HEK293 (cell line): ENCODE measurements at regions not wholly inside any gene's neighbourhood (a gene's known extent, or its start where the extent isn't known, plus 50 kb on each side); places are given as distances from the start of the nearest gene placed in this dataset.

Source experiments
- CTCF ChIA-PET: fragments of 350-600 bp; formaldehyde crosslinking; extraction: SDS; loops from one replicate; lab custom pipeline; 2021; ENCODE audit warnings: antibody characterized with exemption; lab: Yijun Ruan, JAX
- POLR2A ChIA-PET: fragments of 300-600 bp; formaldehyde crosslinking; extraction: SDS; loops from one replicate; lab custom pipeline; 2020; ENCODE audit warnings: antibody characterized with exemption, inconsistent platforms; lab: Yijun Ruan, JAX
- H3K27ac ChIP-seq: fragments of 200-500 bp; sonication (Bioruptor generic); 2 replicates; pipeline ENCODE4 v1.5.1; 2014; ENCODE audit warnings: low read depth, low read length, control low read depth, inconsistent platforms; ENCODE audit errors: extremely low read depth
- H3K36me3 ChIP-seq, 2 experiments: fragments of 200-500 bp in 1 of 2; sonication (Bioruptor generic) in 1 of 2; 1 replicate in 1 of 2; 2 replicates in 1 of 2; pipeline ENCODE4 v1.5.1; 2014 to 2017; ENCODE audit warnings: inconsistent platforms in 2 of 2, low read length in 2 of 2; ENCODE audit not compliant: control insufficient read depth in 2 of 2, insufficient read depth in 1 of 2
- H3K4me1 ChIP-seq: fragments of 200-500 bp; sonication (Bioruptor generic); 2 replicates; pipeline ENCODE4 v1.5.1; 2014; ENCODE audit warnings: mild to moderate bottlenecking, low read length, inconsistent platforms; ENCODE audit not compliant: control insufficient read depth, insufficient read depth
- H3K4me3 ChIP-seq: 2 replicates; pipeline ENCODE4 v1.5.1; 2011; ENCODE audit warnings: low read depth, mild to moderate bottlenecking, control low read depth, low read length, moderate library complexity
- H3K9me3 ChIP-seq: fragments of 200-500 bp; sonication (Bioruptor generic); 2 replicates; pipeline ENCODE4 v1.5.1; 2014; ENCODE audit warnings: low read depth, low read length, inconsistent platforms; ENCODE audit not compliant: control insufficient read depth, insufficient read depth
- EGR2 ChIP-seq: fragments of 450-650 bp; formaldehyde crosslinking; IDR thresholded peaks from 2 replicates; pipeline ENCODE4 v1.5.1; 2016; ENCODE audit warnings: low read depth, missing biosample characterization, missing genetic modification characterization
- HOXC10 ChIP-seq: sonication (generic); formaldehyde crosslinking; IDR thresholded peaks from 2 replicates; pipeline ENCODE4 v1.8.1; 2023; ENCODE audit warnings: mild to moderate bottlenecking, missing genetic modification reagents
- OVOL3 ChIP-seq: fragments of 450-650 bp; formaldehyde crosslinking; IDR thresholded peaks from 2 replicates; pipeline ENCODE4 v1.5.1; 2016; ENCODE audit warnings: missing biosample characterization, missing genetic modification characterization
- RBAK ChIP-seq: fragments of 450-650 bp; formaldehyde crosslinking; IDR thresholded peaks from 2 replicates; pipeline ENCODE4 v1.5.1; 2016; ENCODE audit warnings: missing biosample characterization, missing genetic modification characterization
- SETDB1 ChIP-seq: IDR thresholded peaks from one replicate; pipeline ENCODE4 v1.6.1; 2017; ENCODE audit warnings: mild to moderate bottlenecking, low read length, moderate library complexity, mixed read lengths; ENCODE audit not compliant: insufficient read length
- SP2 ChIP-seq: fragments of 450-650 bp; formaldehyde crosslinking; IDR thresholded peaks from 2 replicates; pipeline ENCODE4 v1.5.1; 2016; ENCODE audit warnings: missing biosample characterization, missing genetic modification characterization
- ZEB2 ChIP-seq: fragments of 450-650 bp; formaldehyde crosslinking; IDR thresholded peaks from 2 replicates; pipeline ENCODE4 v1.5.1; 2016; ENCODE audit warnings: missing biosample characterization, missing genetic modification characterization
- ZFHX2 ChIP-seq: fragments of 450-650 bp; formaldehyde crosslinking; conservative IDR thresholded peaks from 2 replicates; pipeline ENCODE4 v1.5.1; 2016; ENCODE audit warnings: missing biosample characterization, missing genetic modification characterization
- ZNF16 ChIP-seq: fragments of 450-650 bp; formaldehyde crosslinking; IDR thresholded peaks from 2 replicates; pipeline ENCODE4 v1.5.1; 2016; ENCODE audit warnings: low read depth, missing biosample characterization, missing genetic modification characterization
- ZNF266 ChIP-seq: fragments of 450-650 bp; formaldehyde crosslinking; IDR thresholded peaks from 2 replicates; pipeline ENCODE4 v1.5.1; 2016; ENCODE audit warnings: missing biosample characterization, missing genetic modification characterization, low read depth
- ZNF274 ChIP-seq, 2 experiments: fragments of 200-500 bp in 1 of 2; fragments of 450-650 bp in 1 of 2; sonication (Bioruptor generic) in 1 of 2; formaldehyde crosslinking in 1 of 2; IDR thresholded peaks; 2 replicates each; pipeline versions ENCODE4 v1.5.1 to v1.6.1; 2014 to 2016; ENCODE audit warnings: borderline replicate concordance in 1 of 2, inconsistent platforms in 1 of 2, low read length in 1 of 2, missing biosample characterization in 1 of 2, missing genetic modification characterization in 1 of 2
- ZNF529 ChIP-seq: fragments of 450-650 bp; formaldehyde crosslinking; IDR thresholded peaks from 2 replicates; pipeline ENCODE4 v1.5.1; 2017; ENCODE audit warnings: missing genetic modification characterization, missing biosample characterization; ENCODE audit not compliant: insufficient replicate concordance
- ZNF549 ChIP-seq: fragments of 450-650 bp; IDR thresholded peaks from 2 replicates; pipeline ENCODE4 v1.5.1; 2018; ENCODE audit warnings: missing biosample characterization, missing genetic modification characterization, mild to moderate bottlenecking, inconsistent platforms, moderate library complexity
- ZNF626 ChIP-seq: fragments of 450-650 bp; sonication (Bioruptor Pico); formaldehyde crosslinking; IDR thresholded peaks from 2 replicates; pipeline ENCODE4 v1.5.1; 2018; ENCODE audit warnings: missing biosample characterization, missing genetic modification characterization, inconsistent platforms
- ZNF654 ChIP-seq: fragments of 450-650 bp; formaldehyde crosslinking; IDR thresholded peaks from 2 replicates; pipeline ENCODE4 v1.5.1; 2016; ENCODE audit warnings: low read depth, missing biosample characterization, missing genetic modification characterization
- ZNF670 ChIP-seq: fragments of 450-650 bp; formaldehyde crosslinking; IDR thresholded peaks from 2 replicates; pipeline ENCODE4 v1.5.1; 2016; ENCODE audit warnings: missing biosample characterization, missing genetic modification characterization, low read depth
- ZNF776 ChIP-seq: fragments of 450-650 bp; formaldehyde crosslinking; IDR thresholded peaks from 2 replicates; pipeline ENCODE4 v1.5.0; 2017; ENCODE audit warnings: missing biosample characterization, missing genetic modification characterization, borderline replicate concordance
- ZNF785 ChIP-seq: fragments of 450-650 bp; formaldehyde crosslinking; IDR thresholded peaks from 2 replicates; pipeline ENCODE4 v1.5.1; 2016; ENCODE audit warnings: missing biosample characterization, missing genetic modification characterization
- ZSCAN16 ChIP-seq: fragments of 450-650 bp; formaldehyde crosslinking; IDR thresholded peaks from 2 replicates; pipeline ENCODE4 v1.5.1; 2016; ENCODE audit warnings: missing biosample characterization, missing genetic modification characterization
- ZSCAN23 ChIP-seq: fragments of 450-650 bp; formaldehyde crosslinking; IDR thresholded peaks from 2 replicates; pipeline ENCODE4 v1.5.1; 2016; ENCODE audit warnings: missing biosample characterization, missing genetic modification characterization
- TF ChIP-seq, protein P1 (sequence below): fragments of 450-650 bp; formaldehyde crosslinking; IDR thresholded peaks from 2 replicates; pipeline ENCODE4 v1.5.1; 2017; ENCODE audit warnings: missing biosample characterization, missing genetic modification characterization
- TF ChIP-seq, protein P2 (sequence below): IDR thresholded peaks from 2 replicates; pipeline ENCODE4 v1.6.1; 2011; ENCODE audit warnings: mild to moderate bottlenecking, low read depth, low read length, borderline replicate concordance
- TF ChIP-seq, protein P3 (sequence below): fragments of 450-650 bp; formaldehyde crosslinking; IDR thresholded peaks from 2 replicates; pipeline ENCODE4 v1.5.1; 2017; ENCODE audit warnings: missing biosample characterization, mild to moderate bottlenecking, missing genetic modification characterization, moderate library complexity

DNA sequence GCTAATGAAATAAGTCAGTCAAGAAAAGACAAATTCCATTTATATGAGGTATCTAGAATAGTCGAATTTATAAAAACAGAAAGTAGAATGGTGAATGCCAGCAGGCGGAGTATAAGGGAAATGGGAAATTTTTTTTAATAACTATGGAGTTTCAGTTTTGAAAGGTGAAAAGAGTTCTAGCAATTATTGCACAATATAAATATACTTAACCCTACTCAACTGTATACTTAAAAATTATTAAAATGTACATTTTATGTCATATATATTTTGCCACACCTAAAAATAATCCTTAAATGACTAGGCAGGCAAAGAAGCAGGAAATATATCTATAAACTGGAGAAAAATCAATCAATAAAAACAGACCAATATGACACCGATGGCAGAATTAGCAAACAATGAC lies 196.5 kb upstream of the UBASH3B start:
- H3K4me1 ChIP-seq, result no peaks in the 10 kb centered on the region
- no peak overlapping the region for H3K4me3 ChIP-seq
- no peak overlapping the region for H3K27ac ChIP-seq
- TF ChIP-seq RBAK (tag by site-specific recombination), result no peak
- peak; percentile 55 for TF ChIP-seq SETDB1
- TF ChIP-seq ZNF529 (tag by site-specific recombination), result no peak
- TF ChIP-seq ZSCAN23 (tag by site-specific recombination), result no peak
- no peak for TF ChIP-seq ZNF670 (tag by site-specific recombination)
- no peak for TF ChIP-seq ZNF274 (IDR thresholded peaks at IDR 0.05; ENCODE audit: low read length)
- no peak for TF ChIP-seq ZNF274 (tag by site-specific recombination; IDR thresholded peaks at IDR 0.05; ENCODE audit: borderline replicate concordance)
- H3K36me3 ChIP-seq, result no peaks in the 10 kb centered on the region
- H3K9me3 ChIP-seq, result no peaks in the 10 kb centered on the region
- ChIA-PET CTCF (no interaction called here), POLR2A (no interaction called here)

DNA sequence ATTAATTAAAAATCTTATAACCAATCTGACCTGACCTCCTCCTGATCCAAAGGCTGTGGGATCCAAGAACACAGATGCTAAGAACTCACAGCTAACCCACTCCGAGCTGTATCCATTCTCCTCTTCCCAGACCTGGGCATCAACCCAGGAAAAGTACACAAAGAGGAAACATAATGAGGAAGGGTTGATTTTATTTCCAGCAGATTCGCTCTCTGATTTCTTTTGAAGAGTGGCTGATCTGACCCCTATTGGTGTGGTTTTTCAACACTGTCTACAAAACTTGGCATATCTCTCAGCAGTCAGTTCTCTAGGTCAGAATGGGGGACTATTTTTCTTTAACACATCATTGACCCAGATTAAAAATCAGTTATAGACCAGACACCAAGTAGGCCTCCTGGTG lies 201.9 kb upstream of the UBASH3B start:
- H3K36me3 ChIP-seq, result no peaks in the 10 kb centered on the region
- H3K4me1 ChIP-seq, result no peaks in the 10 kb centered on the region
- no peak overlapping the region for H3K4me3 ChIP-seq
- CTCF ChIA-PET, result no interaction called here
- H3K27ac ChIP-seq, result no peak overlapping the region
- POLR2A ChIA-PET, result no interaction called here
- no peaks in the 10 kb centered on the region for H3K9me3 ChIP-seq
- TF ChIP-seq ZNF266 (tag by site-specific recombination), result no peak
- TF ChIP-seq ZEB2 (tag by site-specific recombination), result no peak
- no peak for TF ChIP-seq ZFHX2 (tag by site-specific recombination)
- no peak for TF ChIP-seq ZSCAN16 (tag by site-specific recombination)
- no peak for TF ChIP-seq ZNF16 (tag by site-specific recombination)
- no peak for TF ChIP-seq HOXC10 (CRISPR knock-in tag)
- no peak for TF ChIP-seq ZNF785 (tag by site-specific recombination)
- TF ChIP-seq ZNF549, result no peak
- no peak for TF ChIP-seq ZNF654
- TF ChIP-seq OVOL3, result no peak
- TF ChIP-seq ZNF776, result no peak
- TF ChIP-seq, protein P1, sequence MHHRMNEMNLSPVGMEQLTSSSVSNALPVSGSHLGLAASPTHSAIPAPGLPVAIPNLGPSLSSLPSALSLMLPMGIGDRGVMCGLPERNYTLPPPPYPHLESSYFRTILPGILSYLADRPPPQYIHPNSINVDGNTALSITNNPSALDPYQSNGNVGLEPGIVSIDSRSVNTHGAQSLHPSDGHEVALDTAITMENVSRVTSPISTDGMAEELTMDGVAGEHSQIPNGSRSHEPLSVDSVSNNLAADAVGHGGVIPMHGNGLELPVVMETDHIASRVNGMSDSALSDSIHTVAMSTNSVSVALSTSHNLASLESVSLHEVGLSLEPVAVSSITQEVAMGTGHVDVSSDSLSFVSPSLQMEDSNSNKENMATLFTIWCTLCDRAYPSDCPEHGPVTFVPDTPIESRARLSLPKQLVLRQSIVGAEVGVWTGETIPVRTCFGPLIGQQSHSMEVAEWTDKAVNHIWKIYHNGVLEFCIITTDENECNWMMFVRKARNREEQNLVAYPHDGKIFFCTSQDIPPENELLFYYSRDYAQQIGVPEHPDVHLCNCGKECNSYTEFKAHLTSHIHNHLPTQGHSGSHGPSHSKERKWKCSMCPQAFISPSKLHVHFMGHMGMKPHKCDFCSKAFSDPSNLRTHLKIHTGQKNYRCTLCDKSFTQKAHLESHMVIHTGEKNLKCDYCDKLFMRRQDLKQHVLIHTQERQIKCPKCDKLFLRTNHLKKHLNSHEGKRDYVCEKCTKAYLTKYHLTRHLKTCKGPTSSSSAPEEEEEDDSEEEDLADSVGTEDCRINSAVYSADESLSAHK (tag by site-specific recombination), result no peak
- TF ChIP-seq, protein P2, sequence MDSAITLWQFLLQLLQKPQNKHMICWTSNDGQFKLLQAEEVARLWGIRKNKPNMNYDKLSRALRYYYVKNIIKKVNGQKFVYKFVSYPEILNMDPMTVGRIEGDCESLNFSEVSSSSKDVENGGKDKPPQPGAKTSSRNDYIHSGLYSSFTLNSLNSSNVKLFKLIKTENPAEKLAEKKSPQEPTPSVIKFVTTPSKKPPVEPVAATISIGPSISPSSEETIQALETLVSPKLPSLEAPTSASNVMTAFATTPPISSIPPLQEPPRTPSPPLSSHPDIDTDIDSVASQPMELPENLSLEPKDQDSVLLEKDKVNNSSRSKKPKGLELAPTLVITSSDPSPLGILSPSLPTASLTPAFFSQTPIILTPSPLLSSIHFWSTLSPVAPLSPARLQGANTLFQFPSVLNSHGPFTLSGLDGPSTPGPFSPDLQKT, result no peak
- no peak for TF ChIP-seq EGR2 (tag by site-specific recombination)
- TF ChIP-seq SP2 (tag by site-specific recombination), result no peak
- no peak for TF ChIP-seq ZNF626
- TF ChIP-seq, protein P3, sequence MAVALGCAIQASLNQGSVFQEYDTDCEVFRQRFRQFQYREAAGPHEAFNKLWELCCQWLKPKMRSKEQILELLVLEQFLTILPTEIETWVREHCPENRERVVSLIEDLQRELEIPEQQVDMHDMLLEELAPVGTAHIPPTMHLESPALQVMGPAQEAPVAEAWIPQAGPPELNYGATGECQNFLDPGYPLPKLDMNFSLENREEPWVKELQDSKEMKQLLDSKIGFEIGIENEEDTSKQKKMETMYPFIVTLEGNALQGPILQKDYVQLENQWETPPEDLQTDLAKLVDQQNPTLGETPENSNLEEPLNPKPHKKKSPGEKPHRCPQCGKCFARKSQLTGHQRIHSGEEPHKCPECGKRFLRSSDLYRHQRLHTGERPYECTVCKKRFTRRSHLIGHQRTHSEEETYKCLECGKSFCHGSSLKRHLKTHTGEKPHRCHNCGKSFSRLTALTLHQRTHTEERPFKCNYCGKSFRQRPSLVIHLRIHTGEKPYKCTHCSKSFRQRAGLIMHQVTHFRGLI (tag by site-specific recombination), result no peak
- TF ChIP-seq, all 188 proteins: peak for 0
